ENCODE measurements at regions not wholly inside any gene's neighbourhood (a gene's known extent, or its start where the extent isn't known, plus 50 kb on each side); places are given as distances from the start of the nearest gene placed in this dataset.

DNA sequence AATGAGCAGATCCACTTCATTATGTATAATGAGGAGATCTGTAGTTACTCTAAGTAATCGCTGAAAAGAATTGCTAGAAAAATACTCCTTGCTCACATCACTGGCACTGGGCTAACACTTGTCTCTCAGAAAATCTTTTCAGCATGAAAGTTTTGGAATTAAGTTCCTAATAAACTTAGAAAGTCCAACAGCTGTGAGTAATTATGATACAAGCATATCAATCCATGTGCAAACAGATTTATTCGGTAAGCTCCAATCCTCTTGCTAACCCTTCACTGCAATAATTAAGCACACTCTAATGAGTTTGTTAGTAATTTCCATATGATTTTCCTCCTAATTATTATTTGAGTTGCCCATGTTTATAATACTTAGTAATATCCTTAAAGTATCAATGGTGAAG lies 652.6 kb upstream of the WWC1 start:
- TF ChIP-seq, protein P1, sequence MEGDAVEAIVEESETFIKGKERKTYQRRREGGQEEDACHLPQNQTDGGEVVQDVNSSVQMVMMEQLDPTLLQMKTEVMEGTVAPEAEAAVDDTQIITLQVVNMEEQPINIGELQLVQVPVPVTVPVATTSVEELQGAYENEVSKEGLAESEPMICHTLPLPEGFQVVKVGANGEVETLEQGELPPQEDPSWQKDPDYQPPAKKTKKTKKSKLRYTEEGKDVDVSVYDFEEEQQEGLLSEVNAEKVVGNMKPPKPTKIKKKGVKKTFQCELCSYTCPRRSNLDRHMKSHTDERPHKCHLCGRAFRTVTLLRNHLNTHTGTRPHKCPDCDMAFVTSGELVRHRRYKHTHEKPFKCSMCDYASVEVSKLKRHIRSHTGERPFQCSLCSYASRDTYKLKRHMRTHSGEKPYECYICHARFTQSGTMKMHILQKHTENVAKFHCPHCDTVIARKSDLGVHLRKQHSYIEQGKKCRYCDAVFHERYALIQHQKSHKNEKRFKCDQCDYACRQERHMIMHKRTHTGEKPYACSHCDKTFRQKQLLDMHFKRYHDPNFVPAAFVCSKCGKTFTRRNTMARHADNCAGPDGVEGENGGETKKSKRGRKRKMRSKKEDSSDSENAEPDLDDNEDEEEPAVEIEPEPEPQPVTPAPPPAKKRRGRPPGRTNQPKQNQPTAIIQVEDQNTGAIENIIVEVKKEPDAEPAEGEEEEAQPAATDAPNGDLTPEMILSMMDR (IDR thresholded peaks at IDR 0.05) = no peak
- TF ChIP-seq POLR2A (IDR thresholded peaks at IDR 0.05) = no peak
